ENCODE measurements at regions not wholly inside any gene's neighbourhood (a gene's known extent, or its start where the extent isn't known, plus 50 kb on each side); places are given as distances from the start of the nearest gene placed in this dataset.

GRCh38 chr16:47888142-47888541 is 267.7 kb downstream of the ABCC12 start:
- no peak for TF ChIP-seq CTCF (conservative IDR thresholded peaks at IDR 0.05; ENCODE audit: low read depth, low read length)
- peak; percentile 61 for DNase-seq (ENCODE audit: low read depth)
- no peak overlapping the region for H3K4me3 ChIP-seq (ENCODE audit: low read length)

- TF ChIP-seq CTCF (conservative IDR thresholded peaks at IDR 0.05; ENCODE audit: low read depth, low read length), result no peak
- DNase-seq (ENCODE audit: low read depth), result peak; percentile 31
- no peak overlapping the region for H3K4me3 ChIP-seq (ENCODE audit: low read length)
These were observed 268.3 kb downstream of the ABCC12 start for GRCh38 chr16:47887496-47887895.

- no peak for DNase-seq (ENCODE audit: low read depth)
- TF ChIP-seq CTCF (conservative IDR thresholded peaks at IDR 0.05; ENCODE audit: low read depth, low read length), result no peak
These were observed 269.0 kb downstream of the ABCC12 start for GRCh38 chr16:47886631-47887415.

GRCh38 chr16:47886139-47886538 is 269.7 kb downstream of the ABCC12 start:
- no peak for DNase-seq (ENCODE audit: low read depth)
- no peak for TF ChIP-seq CTCF (conservative IDR thresholded peaks at IDR 0.05; ENCODE audit: low read depth, low read length)
- H3K4me3 ChIP-seq (ENCODE audit: low read length), result no peak overlapping the region

More at GRCh38 chr16:47886631-47887415, 269.0 kb downstream of the ABCC12 start:
- no peak overlapping the region for H3K4me3 ChIP-seq (ENCODE audit: low read length)

GRCh38 chr16:47885489-47885888 is 270.3 kb downstream of the ABCC12 start:
- DNase-seq (ENCODE audit: low read depth), result no peak
- TF ChIP-seq CTCF (conservative IDR thresholded peaks at IDR 0.05; ENCODE audit: low read depth, low read length), result no peak
- H3K4me3 ChIP-seq (ENCODE audit: low read length), result no peak overlapping the region

- H3K4me3 ChIP-seq (ENCODE audit: low read length), result no peak overlapping the region
- DNase-seq (ENCODE audit: low read depth), result no peak
- TF ChIP-seq CTCF (conservative IDR thresholded peaks at IDR 0.05; ENCODE audit: low read depth, low read length), result no peak
These were observed 271.6 kb downstream of the ABCC12 start for GRCh38 chr16:47884116-47884725.

GRCh38 chr16:47881574-47881973 is 274.2 kb downstream of the ABCC12 start:
- no peak overlapping the region for H3K4me3 ChIP-seq (ENCODE audit: low read length)
- TF ChIP-seq CTCF (conservative IDR thresholded peaks at IDR 0.05; ENCODE audit: low read depth, low read length), result no peak
- no peak for DNase-seq (ENCODE audit: low read depth)
